Panc1 (cell line): ENCODE measurements at regions not wholly inside any gene's neighbourhood (a gene's known extent, or its start where the extent isn't known, plus 50 kb on each side); places are given as distances from the start of the nearest gene placed in this dataset.
"Not testable (repeated sequence)": the region's sequence is repeated elsewhere in the genome, so short reads cannot be mapped to it uniquely, and the experiment has no call there.

Experiments
- ATAC-seq: fragments of 200-7000 bp; cut with Tn5 transposase; 2 replicates; pipeline ENCODE4 v1.9.1; 2020; ENCODE audit warnings: mild to moderate bottlenecking, moderate library complexity
- BruUV-seq: library from RNA; stranded (reverse); fragments of 400-500 nt; replicated peaks from 2 replicates; lab custom pipeline; 2021; lab: Mats Ljungman, UMichigan
- CTCF ChIA-PET: fragments of 300-600 bp; sonication (Branson Sonifier 250); formaldehyde crosslinking; loops from one replicate; lab custom pipeline; 2022; ENCODE audit warnings: antibody characterized with exemption; lab: Charles Lee
- POLR2A ChIA-PET: fragments of 300-600 bp; sonication (Branson Sonifier 250); formaldehyde crosslinking; loops from one replicate; lab custom pipeline; 2022; ENCODE audit warnings: antibody characterized with exemption; lab: Charles Lee
- DNase-seq: peaks from one replicate; pipeline ENCODE4 v3.0.0-alpha.2; 2010; ENCODE audit warnings: low read depth, low spot score
- H3K27ac ChIP-seq: 2 replicates; pipeline ENCODE4 v1.5.1; 2011; ENCODE audit warnings: mild to moderate bottlenecking, low read length, inconsistent platforms
- H3K27me3 ChIP-seq: fragments of 200-500 bp; sonication (Bioruptor generic); 2 replicates; pipeline ENCODE4 v1.6.0; 2014; ENCODE audit warnings: low read length, inconsistent platforms; ENCODE audit not compliant: control insufficient read depth, insufficient read depth
- H3K36me3 ChIP-seq: fragments of 200-500 bp; sonication (Bioruptor generic); 2 replicates; pipeline ENCODE4 v1.5.1; 2014; ENCODE audit warnings: inconsistent platforms, mild to moderate bottlenecking, low read length, moderate library complexity; ENCODE audit not compliant: control insufficient read depth, insufficient read depth
- H3K4me1 ChIP-seq: 2 replicates; pipeline ENCODE4 v1.5.1; 2011; ENCODE audit warnings: inconsistent platforms, mild to moderate bottlenecking, low read length, moderate library complexity; ENCODE audit not compliant: control insufficient read depth, insufficient read depth
- H3K4me3 ChIP-seq, 2 experiments: 2 replicates each; pipeline ENCODE4 v1.5.1; 2011 to 2012; ENCODE audit warnings: low read depth in 2 of 2, low read length in 2 of 2, mild to moderate bottlenecking in 2 of 2, inconsistent platforms in 1 of 2, moderate library complexity in 1 of 2
- H3K9me3 ChIP-seq: fragments of 200-500 bp; sonication (Bioruptor generic); 2 replicates; pipeline ENCODE4 v1.5.1; 2014; ENCODE audit warnings: low read depth, mild to moderate bottlenecking, inconsistent platforms, low read length, moderate library complexity; ENCODE audit not compliant: control insufficient read depth, insufficient read depth
- POLR2AphosphoS5 ChIP-seq: IDR thresholded peaks from 2 replicates; pipeline ENCODE4 v1.6.1; 2012; ENCODE audit warnings: mild to moderate bottlenecking, low read depth, low read length, moderate library complexity
- SIN3A ChIP-seq: IDR thresholded peaks from 2 replicates; pipeline ENCODE4 v1.6.1; 2012; ENCODE audit warnings: low read depth, mild to moderate bottlenecking, low read length, moderate library complexity, borderline replicate concordance; ENCODE audit not compliant: insufficient read depth
- TCF7L2 ChIP-seq: IDR thresholded peaks from 2 replicates; pipeline ENCODE4 v1.6.1; 2011; ENCODE audit warnings: mild to moderate bottlenecking, low read depth, low read length, inconsistent platforms
- in situ Hi-C: cut with HindIII; loops from 2 replicates; pipeline ENCODE4 v1.10.0; 2016; ENCODE audit warnings: low sequenced_read_pairs, low pct_unique_long_range_greater_than_20kb
- intact Hi-C: fragments of 100-400 bp; cut with micrococcal nuclease; formaldehyde crosslinking; loops from one replicate; pipeline ENCODE4 v1.10.0; 2022; ENCODE audit not compliant: unreplicated experiment
- TF ChIP-seq, protein P1 (sequence below), 2 experiments: IDR thresholded peaks; 2 replicates each; pipeline ENCODE4 v1.6.1; 2011 to 2012; ENCODE audit warnings: low read depth in 2 of 2, control low read depth in 1 of 2, low read length in 1 of 2, mild to moderate bottlenecking in 1 of 2, moderate library complexity in 1 of 2; ENCODE audit not compliant: insufficient read depth in 1 of 2
- TF ChIP-seq, protein P2 (sequence below): fragments of 450-650 bp; IDR thresholded peaks from 2 replicates; pipeline ENCODE4 v1.5.1; 2017; ENCODE audit warnings: mild to moderate bottlenecking

DNA sequence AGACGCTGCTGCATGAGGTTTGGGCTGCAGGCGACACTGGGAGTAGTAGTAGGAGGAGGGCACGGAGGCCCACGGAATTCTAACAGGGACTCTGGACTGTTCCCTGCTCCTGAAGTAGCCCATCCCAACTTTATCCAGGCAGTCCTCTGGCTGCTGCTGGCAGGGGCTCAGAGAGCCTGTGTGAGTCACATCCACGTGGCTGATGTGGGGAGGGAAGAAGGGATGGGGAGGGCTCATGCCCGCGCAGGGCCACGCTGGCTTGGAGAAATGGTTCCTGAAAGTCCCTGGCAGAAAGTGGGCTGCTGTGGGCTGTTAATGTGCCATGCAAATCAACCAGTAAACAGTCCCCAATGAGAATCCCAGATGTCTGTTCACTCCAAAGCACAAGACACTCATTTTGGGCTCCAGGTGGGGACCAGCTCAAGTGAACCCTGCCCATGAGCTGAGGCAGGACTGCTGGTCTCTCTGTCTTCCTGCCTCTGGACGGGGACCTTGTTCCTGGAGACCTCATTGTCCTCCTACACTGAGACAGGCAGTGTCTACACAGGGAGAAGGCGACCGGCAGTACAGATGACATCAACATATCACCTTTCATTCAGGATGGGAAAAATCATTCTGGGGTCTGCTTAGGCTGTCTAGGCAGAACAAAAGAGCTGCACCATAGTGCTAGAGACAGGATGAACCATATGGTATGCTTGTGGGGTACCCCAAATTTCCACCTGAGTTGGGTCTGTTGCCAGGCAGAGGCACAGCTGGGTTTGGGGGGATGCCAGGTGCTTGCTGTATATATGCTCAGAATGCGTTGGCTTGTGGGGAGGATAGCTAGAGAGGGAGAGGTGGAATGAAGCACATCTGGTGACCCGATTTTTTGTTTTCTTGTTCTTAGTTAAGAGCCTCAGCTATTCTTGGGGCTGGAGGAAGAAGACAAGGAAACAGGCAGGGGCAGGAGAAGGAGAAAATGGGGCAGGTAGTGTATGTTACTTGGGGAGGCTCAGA, 57.9 kb upstream of the FMOD start:
- peaks cover 10% of the 10 kb centered on the region for H3K27me3 ChIP-seq
- no peak overlapping the region for H3K27ac ChIP-seq
- TF ChIP-seq, protein P1, sequence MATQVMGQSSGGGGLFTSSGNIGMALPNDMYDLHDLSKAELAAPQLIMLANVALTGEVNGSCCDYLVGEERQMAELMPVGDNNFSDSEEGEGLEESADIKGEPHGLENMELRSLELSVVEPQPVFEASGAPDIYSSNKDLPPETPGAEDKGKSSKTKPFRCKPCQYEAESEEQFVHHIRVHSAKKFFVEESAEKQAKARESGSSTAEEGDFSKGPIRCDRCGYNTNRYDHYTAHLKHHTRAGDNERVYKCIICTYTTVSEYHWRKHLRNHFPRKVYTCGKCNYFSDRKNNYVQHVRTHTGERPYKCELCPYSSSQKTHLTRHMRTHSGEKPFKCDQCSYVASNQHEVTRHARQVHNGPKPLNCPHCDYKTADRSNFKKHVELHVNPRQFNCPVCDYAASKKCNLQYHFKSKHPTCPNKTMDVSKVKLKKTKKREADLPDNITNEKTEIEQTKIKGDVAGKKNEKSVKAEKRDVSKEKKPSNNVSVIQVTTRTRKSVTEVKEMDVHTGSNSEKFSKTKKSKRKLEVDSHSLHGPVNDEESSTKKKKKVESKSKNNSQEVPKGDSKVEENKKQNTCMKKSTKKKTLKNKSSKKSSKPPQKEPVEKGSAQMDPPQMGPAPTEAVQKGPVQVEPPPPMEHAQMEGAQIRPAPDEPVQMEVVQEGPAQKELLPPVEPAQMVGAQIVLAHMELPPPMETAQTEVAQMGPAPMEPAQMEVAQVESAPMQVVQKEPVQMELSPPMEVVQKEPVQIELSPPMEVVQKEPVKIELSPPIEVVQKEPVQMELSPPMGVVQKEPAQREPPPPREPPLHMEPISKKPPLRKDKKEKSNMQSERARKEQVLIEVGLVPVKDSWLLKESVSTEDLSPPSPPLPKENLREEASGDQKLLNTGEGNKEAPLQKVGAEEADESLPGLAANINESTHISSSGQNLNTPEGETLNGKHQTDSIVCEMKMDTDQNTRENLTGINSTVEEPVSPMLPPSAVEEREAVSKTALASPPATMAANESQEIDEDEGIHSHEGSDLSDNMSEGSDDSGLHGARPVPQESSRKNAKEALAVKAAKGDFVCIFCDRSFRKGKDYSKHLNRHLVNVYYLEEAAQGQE (IDR thresholded peaks at IDR 0.05; ENCODE audit: insufficient read depth in 1 of 2, low read depth in 2 of 2, low read length in 1 of 2), result no peak
- TF ChIP-seq TCF7L2 (no peak), POLR2AphosphoS5 (no peak), SIN3A (no peak)
- TF ChIP-seq, protein P2, sequence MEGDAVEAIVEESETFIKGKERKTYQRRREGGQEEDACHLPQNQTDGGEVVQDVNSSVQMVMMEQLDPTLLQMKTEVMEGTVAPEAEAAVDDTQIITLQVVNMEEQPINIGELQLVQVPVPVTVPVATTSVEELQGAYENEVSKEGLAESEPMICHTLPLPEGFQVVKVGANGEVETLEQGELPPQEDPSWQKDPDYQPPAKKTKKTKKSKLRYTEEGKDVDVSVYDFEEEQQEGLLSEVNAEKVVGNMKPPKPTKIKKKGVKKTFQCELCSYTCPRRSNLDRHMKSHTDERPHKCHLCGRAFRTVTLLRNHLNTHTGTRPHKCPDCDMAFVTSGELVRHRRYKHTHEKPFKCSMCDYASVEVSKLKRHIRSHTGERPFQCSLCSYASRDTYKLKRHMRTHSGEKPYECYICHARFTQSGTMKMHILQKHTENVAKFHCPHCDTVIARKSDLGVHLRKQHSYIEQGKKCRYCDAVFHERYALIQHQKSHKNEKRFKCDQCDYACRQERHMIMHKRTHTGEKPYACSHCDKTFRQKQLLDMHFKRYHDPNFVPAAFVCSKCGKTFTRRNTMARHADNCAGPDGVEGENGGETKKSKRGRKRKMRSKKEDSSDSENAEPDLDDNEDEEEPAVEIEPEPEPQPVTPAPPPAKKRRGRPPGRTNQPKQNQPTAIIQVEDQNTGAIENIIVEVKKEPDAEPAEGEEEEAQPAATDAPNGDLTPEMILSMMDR, result no peak
- ChIA-PET CTCF (no interaction called here), POLR2A (interaction anchor here (0.5 to 0.6 kb wide), 2 partner anchors 352 to 430 kb away, joined by 3 to 4 read pairs; no protein-coding TSS in a partner anchor)
- no peaks in the 10 kb centered on the region for H3K4me1 ChIP-seq
- no peak overlapping the region for H3K4me3 ChIP-seq
- ATAC-seq, result no peak
- H3K36me3 ChIP-seq, result no peaks in the 10 kb centered on the region
- BruUV-seq, result no TSS peak
- no peak for DNase-seq
- intact Hi-C loops (no loop called here), in situ Hi-C loops (no loop called here)
- H3K9me3 ChIP-seq, result no peaks in the 10 kb centered on the region

DNA sequence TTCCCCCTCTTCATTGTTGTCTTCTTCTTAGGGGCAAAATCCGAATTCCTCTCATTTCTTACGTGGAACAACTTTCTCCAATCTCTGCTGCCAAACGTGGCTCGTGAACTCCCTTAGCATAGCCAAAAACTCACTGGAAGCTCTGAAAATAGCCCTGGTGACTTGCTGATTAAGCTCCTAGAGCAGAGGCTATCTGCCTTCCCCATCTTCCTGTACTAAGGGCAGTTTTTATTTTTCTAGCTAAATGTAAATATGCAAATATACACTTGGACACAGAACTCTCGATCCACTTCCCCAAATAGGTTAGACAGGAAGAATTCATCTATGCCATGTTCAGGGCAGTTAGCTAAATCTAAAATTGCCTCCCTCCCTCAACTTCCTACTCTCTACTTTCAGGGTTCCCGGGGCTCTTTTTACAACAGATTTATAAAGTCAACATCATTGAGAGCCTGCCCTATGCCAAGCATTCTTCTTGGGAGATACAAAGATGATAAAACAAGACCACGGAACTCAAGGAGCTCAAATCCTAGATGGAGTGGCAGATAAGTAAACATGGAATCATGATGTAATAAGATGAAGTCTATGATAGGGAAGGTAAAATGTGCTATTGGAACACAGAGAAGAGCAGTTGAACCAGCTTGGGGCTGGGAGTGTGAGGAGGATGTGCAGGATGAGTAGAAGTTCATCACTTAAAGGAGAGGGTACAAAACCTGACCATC, 59.4 kb upstream of the FMOD start:
- POLR2A ChIA-PET, result no interaction called here

DNA sequence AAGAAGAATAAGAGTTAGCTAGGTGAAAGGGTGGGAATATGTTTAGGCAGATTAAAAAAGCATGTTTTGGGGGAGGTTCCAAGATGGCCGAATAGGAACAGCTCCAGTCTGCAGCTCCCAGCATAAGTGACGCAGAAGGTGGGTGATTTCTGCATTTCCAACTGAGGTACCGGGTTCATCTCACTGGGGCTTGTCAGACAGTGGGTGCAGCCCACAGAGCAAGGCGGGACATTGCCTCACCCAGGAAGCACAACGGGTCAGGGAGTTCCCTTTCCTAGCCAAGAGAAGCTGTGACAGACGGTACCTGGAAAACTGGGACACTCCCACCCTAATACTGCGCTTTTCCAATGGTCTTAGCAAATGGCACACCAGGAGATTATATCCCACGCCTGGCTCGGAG, 60.5 kb upstream of the FMOD start:
- intact Hi-C loops, H3K9me3 ChIP-seq, H3K27me3 ChIP-seq, ATAC-seq, CTCF ChIA-PET, H3K27ac ChIP-seq, POLR2A ChIA-PET, H3K4me1 ChIP-seq, in situ Hi-C loops, DNase-seq, BruUV-seq, H3K36me3 ChIP-seq, H3K4me3 ChIP-seq: not testable (repeated sequence)

More for the DNA sequence above, 59.4 kb upstream of the FMOD start:
- no peak for ATAC-seq
- DNase-seq, result no peak
- TF ChIP-seq TCF7L2, result no peak
- TF ChIP-seq SIN3A, result no peak
- TF ChIP-seq, protein P1 (IDR thresholded peaks at IDR 0.05; ENCODE audit: insufficient read depth in 1 of 2, low read depth in 2 of 2, low read length in 1 of 2), result no peak
- BruUV-seq, result no TSS peak
- intact Hi-C loops (no loop called here), in situ Hi-C loops (no loop called here)
- Histone ChIP-seq H3K27ac (no peak overlapping the region), H3K27me3 (peaks cover 5% of the 10 kb centered on the region), H3K36me3 (no peaks in the 10 kb centered on the region), H3K9me3 (no peaks in the 10 kb centered on the region), H3K4me3 (no peak overlapping the region), H3K4me1 (no peaks in the 10 kb centered on the region)
- CTCF ChIA-PET, result interaction anchor here (0.6 kb wide), 1 partner anchor 20 kb away, joined by 3 read pairs; no protein-coding TSS in a partner anchor
